IMR-90 (cell line): ENCODE measurements at regions not wholly inside any gene's neighbourhood (a gene's known extent, or its start where the extent isn't known, plus 50 kb on each side); places are given as distances from the start of the nearest gene placed in this dataset.

Experiments used
- ATAC-seq: fragments of 200-7000 bp; cut with Tn5 transposase; 2 replicates; pipeline ENCODE4 v1.9.1; 2020; ENCODE audit warnings: low read depth, mild to moderate bottlenecking, moderate library complexity
- BruUV-seq: library from RNA; stranded (reverse); fragments of 400-500 nt; replicated peaks from 2 replicates; lab custom pipeline; 2021; lab: Mats Ljungman, UMichigan
- CTCF ChIA-PET: fragments of 300-600 bp; formaldehyde crosslinking; extraction: SDS; loops from one replicate; lab custom pipeline; 2021; ENCODE audit warnings: antibody characterized with exemption; lab: Yijun Ruan, JAX
- POLR2A ChIA-PET: fragments of 300-600 bp; sonication (Branson Sonifier 250); formaldehyde crosslinking; loops from one replicate; lab custom pipeline; 2022; ENCODE audit warnings: antibody characterized with exemption; ENCODE audit not compliant: unreplicated experiment; lab: Charles Lee
- DNase-seq: peaks from one replicate; pipeline ENCODE4 v3.0.0; 2013
- H2AFZ ChIP-seq: replicated peaks from 2 replicates; pipeline ENCODE3; 2013; ENCODE audit warnings: low read length, mild to moderate bottlenecking; ENCODE audit not compliant: poor library complexity
- H2AK5ac ChIP-seq: 2 replicates; pipeline ENCODE4 v1.6.1; 2013; ENCODE audit warnings: low read depth, low read length, inconsistent platforms
- H2AK9ac ChIP-seq: replicated peaks from 2 replicates; pipeline ENCODE3; 2013; ENCODE audit warnings: mild to moderate bottlenecking, low read depth, low read length, moderate library complexity; ENCODE audit not compliant: poor library complexity
- H2BK120ac ChIP-seq: 2 replicates; pipeline ENCODE4 v1.6.1; 2013; ENCODE audit warnings: low read depth, low read length, inconsistent platforms
- H2BK15ac ChIP-seq: 3 replicates; pipeline ENCODE4 v1.6.1; 2013; ENCODE audit warnings: low read depth, low read length, inconsistent platforms
- H2BK20ac ChIP-seq: 2 replicates; pipeline ENCODE4 v1.6.1; 2013; ENCODE audit warnings: low read depth, mild to moderate bottlenecking, inconsistent platforms, low read length, moderate library complexity
- H2BK5ac ChIP-seq: 2 replicates; pipeline ENCODE4 v1.6.1; 2013; ENCODE audit warnings: mild to moderate bottlenecking, low read depth, low read length, inconsistent platforms; ENCODE audit not compliant: poor library complexity, severe bottlenecking
- H3K14ac ChIP-seq: replicated peaks from 2 replicates; pipeline ENCODE4 v1.6.1; 2013; ENCODE audit warnings: low read depth, low read length, inconsistent platforms
- H3K18ac ChIP-seq: 2 replicates; pipeline ENCODE4 v1.6.1; 2013; ENCODE audit warnings: low read depth, low read length, control low read depth
- H3K23ac ChIP-seq: 2 replicates; pipeline ENCODE4 v1.6.1; 2013; ENCODE audit warnings: low read depth, low read length, inconsistent platforms
- H3K27ac ChIP-seq: 2 replicates; pipeline ENCODE4 v1.5.1; 2013; ENCODE audit warnings: mild to moderate bottlenecking, control low read depth, low read length; ENCODE audit not compliant: insufficient read depth
- H3K27me3 ChIP-seq: 2 replicates; pipeline ENCODE4 v1.6.1; 2013; ENCODE audit warnings: low read length; ENCODE audit not compliant: control insufficient read depth, insufficient read depth
- H3K36me3 ChIP-seq: 2 replicates; pipeline ENCODE4 v1.6.1; 2013; ENCODE audit warnings: low read length, mixed read lengths; ENCODE audit not compliant: control insufficient read depth, insufficient read depth
- H3K4ac ChIP-seq: 2 replicates; pipeline ENCODE4 v1.6.1; 2013; ENCODE audit warnings: low read depth, low read length, inconsistent platforms
- H3K4me1 ChIP-seq: 2 replicates; pipeline ENCODE4 v1.6.1; 2013; ENCODE audit warnings: low read length, mixed read lengths; ENCODE audit not compliant: control insufficient read depth, insufficient read depth
- H3K4me2 ChIP-seq: 2 replicates; pipeline ENCODE4 v1.6.1; 2013; ENCODE audit warnings: low read depth, mild to moderate bottlenecking, control low read depth, low read length, moderate library complexity
- H3K4me3 ChIP-seq: 2 replicates; pipeline ENCODE4 v1.5.1; 2013; ENCODE audit warnings: low read depth, mild to moderate bottlenecking, control low read depth, low read length, moderate library complexity; ENCODE audit not compliant: insufficient read depth
- H3K56ac ChIP-seq: 2 replicates; pipeline ENCODE4 v1.6.1; 2013; ENCODE audit warnings: low read length, inconsistent platforms; ENCODE audit not compliant: insufficient read depth; ENCODE audit errors: extremely low read depth
- H3K79me1 ChIP-seq, 2 experiments: 2 replicates each; pipeline ENCODE4 v1.6.1; 2013; ENCODE audit warnings: low read length in 2 of 2, inconsistent platforms in 1 of 2, low read depth in 1 of 2
- H3K9ac ChIP-seq: 2 replicates; pipeline ENCODE4 v1.6.1; 2013; ENCODE audit warnings: low read depth, low read length, control low read depth
- H3K9me1 ChIP-seq: 2 replicates; pipeline ENCODE4 v1.6.1; 2013; ENCODE audit warnings: low read length, inconsistent platforms; ENCODE audit not compliant: insufficient read depth
- H3K9me3 ChIP-seq: 2 replicates; pipeline ENCODE4 v1.6.1; 2013; ENCODE audit warnings: low read length; ENCODE audit not compliant: control insufficient read depth, insufficient read depth
- H4K20me1 ChIP-seq: 2 replicates; pipeline ENCODE4 v1.6.1; 2013; ENCODE audit warnings: low read length, inconsistent platforms; ENCODE audit not compliant: insufficient read depth
- H4K5ac ChIP-seq: 2 replicates; pipeline ENCODE4 v1.6.1; 2013; ENCODE audit warnings: mild to moderate bottlenecking, low read depth, low read length, control low read depth
- H4K8ac ChIP-seq, 2 experiments: 2 replicates each; pipeline ENCODE4 v1.6.1; 2013; ENCODE audit warnings: low read depth in 2 of 2, low read length in 2 of 2, control low read depth in 1 of 2, inconsistent platforms in 1 of 2
- H4K91ac ChIP-seq: 2 replicates; pipeline ENCODE4 v1.6.1; 2013; ENCODE audit warnings: low read depth, low read length, inconsistent platforms; ENCODE audit not compliant: insufficient read depth
- BHLHE40 ChIP-seq: fragments of 150-350 bp; IDR thresholded peaks from 2 replicates; pipeline ENCODE4 v1.6.1; 2016; ENCODE audit warnings: mild to moderate bottlenecking, low read depth, low read length
- CEBPB ChIP-seq: IDR thresholded peaks from 2 replicates; pipeline ENCODE4 v1.6.1; 2012; ENCODE audit warnings: low read depth, low read length, improper control_type of control experiment
- CHD1 ChIP-seq: IDR thresholded peaks from 2 replicates; pipeline ENCODE4 v1.6.1; 2012; ENCODE audit warnings: low read depth, low read length, improper control_type of control experiment
- CTCF ChIP-seq: conservative IDR thresholded peaks from 2 replicates; pipeline ENCODE4 v1.5.1; 2012; ENCODE audit warnings: mild to moderate bottlenecking, low read depth, low read length, improper control_type of control experiment
- ELK1 ChIP-seq: fragments of 150-350 bp; IDR thresholded peaks from 2 replicates; pipeline ENCODE4 v1.6.1; 2016; ENCODE audit warnings: low read depth, mild to moderate bottlenecking, low read length, moderate library complexity, borderline replicate concordance
- FOS ChIP-seq: fragments of 150-350 bp; IDR thresholded peaks from 2 replicates; pipeline ENCODE4 v1.6.1; 2016; ENCODE audit warnings: low read depth, low read length
- MAFK ChIP-seq: IDR thresholded peaks from 2 replicates; pipeline ENCODE4 v1.6.1; 2012; ENCODE audit warnings: low read depth, low read length, improper control_type of control experiment
- MAZ ChIP-seq: IDR thresholded peaks from 2 replicates; pipeline ENCODE4 v1.6.1; 2012; ENCODE audit warnings: low read depth, mild to moderate bottlenecking, low read length, improper control_type of control experiment, moderate library complexity, borderline replicate concordance
- MXI1 ChIP-seq: IDR thresholded peaks from 2 replicates; pipeline ENCODE4 v1.6.1; 2012; ENCODE audit warnings: low read depth, mild to moderate bottlenecking, low read length, moderate library complexity, borderline replicate concordance
- NFE2L2 ChIP-seq: fragments of 150-350 bp; IDR thresholded peaks from 2 replicates; pipeline ENCODE4 v1.6.1; 2016; ENCODE audit warnings: low read depth, mild to moderate bottlenecking, low read length
- POLR2A ChIP-seq: IDR thresholded peaks from 2 replicates; pipeline ENCODE4 v1.6.1; 2012; ENCODE audit warnings: mild to moderate bottlenecking, low read depth, low read length
- RAD21 ChIP-seq: IDR thresholded peaks from 2 replicates; pipeline ENCODE4 v1.6.1; 2012; ENCODE audit warnings: low read length, improper control_type of control experiment
- RCOR1 ChIP-seq: IDR thresholded peaks from 2 replicates; pipeline ENCODE4 v1.6.1; 2012; ENCODE audit warnings: mild to moderate bottlenecking, low read length, improper control_type of control experiment; ENCODE audit not compliant: insufficient replicate concordance
- RFX5 ChIP-seq: IDR thresholded peaks from 2 replicates; pipeline ENCODE4 v1.8.0; 2012; ENCODE audit warnings: low read depth, mild to moderate bottlenecking, low read length, moderate library complexity
- SMC3 ChIP-seq: fragments of 150-350 bp; IDR thresholded peaks from 2 replicates; pipeline ENCODE4 v1.6.1; 2016; ENCODE audit warnings: low read depth, mild to moderate bottlenecking, antibody characterized with exemption, low read length, moderate library complexity
- USF2 ChIP-seq: fragments of 150-350 bp; IDR thresholded peaks from 2 replicates; pipeline ENCODE4 v1.6.1; 2017; ENCODE audit warnings: mild to moderate bottlenecking, antibody characterized with exemption, low read length, low read depth
- dilution Hi-C: fragments of 300-500 bp; cut with HindIII; formaldehyde crosslinking; loops from one replicate; pipeline ENCODE4 v1.14.3; 2018; ENCODE audit warnings: low sequenced_read_pairs; ENCODE audit not compliant: unreplicated experiment
- in situ Hi-C: fragments of 300-500 bp; cut with MboI; formaldehyde crosslinking; loops from 3 replicates; pipeline ENCODE4 v1.14.3; 2019; ENCODE audit warnings: low sequenced_read_pairs, inconsistent platforms, mixed read lengths
- intact Hi-C: fragments of 100-400 bp; cut with micrococcal nuclease; formaldehyde crosslinking; loops from 2 replicates; pipeline ENCODE4 v1.10.0; 2022

- H2BK5ac ChIP-seq = no peak overlapping the region
- no peak overlapping the region for H2BK15ac ChIP-seq
- no peak overlapping the region for H2AFZ ChIP-seq
- in situ Hi-C loops = no loop called here
- H3K9ac ChIP-seq = no peak overlapping the region
- H3K18ac ChIP-seq = no peak overlapping the region
- H4K20me1 ChIP-seq = no peaks in the 10 kb centered on the region
- H3K9me3 ChIP-seq = no peaks in the 10 kb centered on the region
- no peak overlapping the region for H3K4me3 ChIP-seq
- H4K8ac ChIP-seq = no peak overlapping the region
- H3K36me3 ChIP-seq = no peaks in the 10 kb centered on the region
- no peaks in the 10 kb centered on the region for H3K4me1 ChIP-seq
- no TSS peak for BruUV-seq
- ChIA-PET CTCF (no interaction called here), POLR2A (no interaction called here)
- H3K79me1 ChIP-seq = no peaks in the 10 kb centered on the region
- ATAC-seq (no peak), DNase-seq (peak; percentile 61)
- intact Hi-C loops = no loop called here
- no peak overlapping the region for H2BK120ac ChIP-seq
- H3K23ac ChIP-seq = no peak overlapping the region
- H2BK20ac ChIP-seq = no peak overlapping the region
- H3K27ac ChIP-seq = no peak overlapping the region
- H3K27me3 ChIP-seq = no peaks in the 10 kb centered on the region
- H2AK9ac ChIP-seq = no peak overlapping the region
- TF ChIP-seq MAFK (no peak), RAD21 (no peak), RCOR1 (no peak), USF2 (no peak), RFX5 (no peak), NFE2L2 (no peak), POLR2A (no peak), MXI1 (no peak), MAZ (no peak), SMC3 (no peak), FOS (no peak), CEBPB (no peak), CTCF (no peak), BHLHE40 (no peak), ELK1 (no peak), CHD1 (no peak)
- no peak overlapping the region for H2AK5ac ChIP-seq
- no peak overlapping the region for H3K56ac ChIP-seq
- H4K5ac ChIP-seq = no peak overlapping the region
- H4K91ac ChIP-seq = no peak overlapping the region
- dilution Hi-C loops = no loop called here
- H3K9me1 ChIP-seq = no peaks in the 10 kb centered on the region
- H3K14ac ChIP-seq = no peak overlapping the region
- H3K4me2 ChIP-seq = no peak overlapping the region
- H3K4ac ChIP-seq = no peak overlapping the region
Observed at GRCh38 chr6:97697456-97697855, 414.4 kb upstream of the MMS22L start.
